SJSA1 (cell line): ENCODE measurements at regions not wholly inside any gene's neighbourhood (a gene's known extent, or its start where the extent isn't known, plus 50 kb on each side); places are given as distances from the start of the nearest gene placed in this dataset.

ENCODE experiments used
- DNase-seq, 2 experiments: peaks; one replicate each; pipeline ENCODE4 v3.0.0-alpha.2; 2015 to 2020; ENCODE audit warnings: low spot score in 2 of 2, low read depth in 1 of 2
- H3K27ac ChIP-seq: fragments of 250-450 bp; sonication (Bioruptor Pico); 2 replicates; pipeline ENCODE4 v1.5.1; 2020; ENCODE audit warnings: mild to moderate bottlenecking, moderate library complexity
- H3K27me3 ChIP-seq: fragments of 250-450 bp; sonication (Bioruptor Pico); replicated peaks from 2 replicates; pipeline ENCODE4 v1.5.1; 2020; ENCODE audit warnings: mild to moderate bottlenecking, moderate library complexity
- H3K36me3 ChIP-seq: fragments of 250-450 bp; sonication (Bioruptor Pico); 2 replicates; pipeline ENCODE4 v1.5.1; 2020; ENCODE audit warnings: mild to moderate bottlenecking
- H3K4me1 ChIP-seq: fragments of 250-450 bp; sonication (Bioruptor Pico); replicated peaks from 2 replicates; pipeline ENCODE4 v1.6.1; 2021; ENCODE audit warnings: mild to moderate bottlenecking
- H3K4me3 ChIP-seq: fragments of 250-450 bp; sonication (Bioruptor Pico); 2 replicates; pipeline ENCODE4 v1.5.1; 2020; ENCODE audit warnings: mild to moderate bottlenecking
- H3K9me3 ChIP-seq: fragments of 250-450 bp; sonication (Bioruptor Pico); replicated peaks from 2 replicates; pipeline ENCODE4 v1.5.1; 2020; ENCODE audit warnings: mild to moderate bottlenecking

GRCh38 chr11:15816260-15816871 is 540.0 kb downstream of the SOX6 start:
- H3K4me3 ChIP-seq, result no peak overlapping the region
- DNase-seq, result no peak

DNA sequence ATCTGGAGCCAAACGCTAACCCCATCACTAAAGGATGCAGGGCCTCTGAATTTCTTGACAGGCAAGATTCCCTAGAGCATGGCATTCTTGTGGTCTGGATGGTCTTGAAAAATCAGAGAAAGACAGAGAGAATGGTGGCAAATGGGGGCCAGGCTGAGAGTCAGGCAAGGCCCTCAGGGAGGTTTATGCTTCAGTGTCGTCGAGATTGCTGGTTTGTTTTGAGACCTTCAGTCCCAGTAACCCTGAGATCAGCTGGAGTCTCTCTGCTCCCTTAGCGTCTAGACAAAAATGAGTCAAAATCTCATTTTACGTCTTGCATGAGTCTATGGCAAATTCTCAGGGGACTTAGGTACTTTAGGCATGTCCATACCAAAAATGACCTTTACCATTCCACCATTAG is 539.3 kb downstream of the SOX6 start:
- Histone ChIP-seq H3K36me3 (no peaks in the 10 kb centered on the region), H3K4me3 (no peak overlapping the region), H3K9me3 (no peaks in the 10 kb centered on the region), H3K4me1 (peaks cover 24% of the 10 kb centered on the region), H3K27ac (0 out of 2 replicates have a peak overlapping the region, but pooled peaks have one; percentile 35), H3K27me3 (no peaks in the 10 kb centered on the region)
- no peak for DNase-seq

More at GRCh38 chr11:15816260-15816871, 540.0 kb downstream of the SOX6 start:
- Histone ChIP-seq H3K27me3 (no peaks in the 10 kb centered on the region), H3K9me3 (no peaks in the 10 kb centered on the region), H3K27ac (peak overlapping the region; percentile 35), H3K4me1 (peaks cover 24% of the 10 kb centered on the region), H3K36me3 (no peaks in the 10 kb centered on the region)

DNA sequence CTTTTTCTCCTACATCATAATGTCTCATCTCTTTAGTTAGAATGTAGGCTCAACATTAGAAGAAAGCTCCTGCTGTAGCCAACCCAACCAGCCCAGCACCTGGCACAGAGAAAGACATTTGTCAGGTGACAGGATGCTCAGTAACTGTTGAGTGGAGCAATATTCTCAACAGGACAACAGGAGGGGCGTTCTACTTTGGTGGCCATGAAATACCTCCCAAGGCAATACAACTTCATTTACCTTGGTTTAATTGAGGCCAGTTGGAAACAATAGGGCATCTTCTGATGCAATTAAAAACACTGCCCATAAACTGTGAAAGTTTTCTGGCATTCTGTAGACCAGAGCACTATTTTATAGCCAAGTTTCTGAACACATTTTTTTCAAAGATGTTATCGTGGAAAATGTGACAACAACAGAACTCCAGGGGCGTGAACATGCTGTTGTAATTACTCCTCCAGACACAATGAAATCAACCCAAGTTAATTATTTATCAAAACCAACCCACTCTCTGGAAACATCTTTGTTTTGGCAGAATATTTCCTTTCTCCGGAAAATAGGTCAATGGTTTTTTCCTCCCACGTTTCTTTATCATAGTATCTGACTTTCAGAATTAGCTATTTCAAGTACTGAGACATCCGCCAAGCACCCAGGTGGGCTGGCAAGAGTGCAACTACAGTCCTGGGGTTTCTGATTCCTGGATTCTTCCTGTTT is 538.1 kb downstream of the SOX6 start:
- Histone ChIP-seq H3K27ac (no peak overlapping the region), H3K4me1 (peaks cover 31% of the 10 kb centered on the region), H3K27me3 (no peaks in the 10 kb centered on the region), H3K36me3 (no peaks in the 10 kb centered on the region), H3K9me3 (no peaks in the 10 kb centered on the region), H3K4me3 (no peak overlapping the region)
- no peak for DNase-seq

GRCh38 chr11:15819679-15820286 is 536.6 kb downstream of the SOX6 start:
- H3K4me3 ChIP-seq, result no peak overlapping the region
- no peaks in the 10 kb centered on the region for H3K36me3 ChIP-seq
- no peak overlapping the region for H3K27ac ChIP-seq
- H3K9me3 ChIP-seq, result no peaks in the 10 kb centered on the region
- peaks cover 44% of the 10 kb centered on the region for H3K4me1 ChIP-seq
- DNase-seq, result peak; percentile 52 to 72
- no peaks in the 10 kb centered on the region for H3K27me3 ChIP-seq

DNA sequence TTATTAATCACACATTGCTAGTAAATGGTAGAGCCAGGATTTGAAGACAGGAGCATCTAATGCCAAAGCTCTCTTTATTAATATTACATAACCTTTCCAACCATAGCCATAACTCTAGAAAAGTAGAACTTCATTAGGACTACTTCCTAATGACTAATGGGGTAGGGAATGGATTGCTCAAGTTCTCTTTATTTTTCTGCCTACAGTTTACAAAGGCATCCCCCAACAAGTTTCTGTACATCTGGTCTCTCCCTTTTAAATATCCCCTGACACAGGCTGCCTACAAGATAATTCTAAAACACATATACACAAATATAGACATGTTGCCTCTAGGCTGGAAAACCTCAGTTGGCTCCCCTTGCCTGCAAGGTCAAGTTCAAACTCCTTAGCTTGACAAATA is 534.9 kb downstream of the SOX6 start:
- no peak overlapping the region for H3K27ac ChIP-seq
- H3K27me3 ChIP-seq, result no peaks in the 10 kb centered on the region
- H3K4me3 ChIP-seq, result no peak overlapping the region
- H3K36me3 ChIP-seq, result no peaks in the 10 kb centered on the region
- no peak for DNase-seq
- H3K9me3 ChIP-seq, result no peaks in the 10 kb centered on the region
- peaks cover 44% of the 10 kb centered on the region for H3K4me1 ChIP-seq

DNA sequence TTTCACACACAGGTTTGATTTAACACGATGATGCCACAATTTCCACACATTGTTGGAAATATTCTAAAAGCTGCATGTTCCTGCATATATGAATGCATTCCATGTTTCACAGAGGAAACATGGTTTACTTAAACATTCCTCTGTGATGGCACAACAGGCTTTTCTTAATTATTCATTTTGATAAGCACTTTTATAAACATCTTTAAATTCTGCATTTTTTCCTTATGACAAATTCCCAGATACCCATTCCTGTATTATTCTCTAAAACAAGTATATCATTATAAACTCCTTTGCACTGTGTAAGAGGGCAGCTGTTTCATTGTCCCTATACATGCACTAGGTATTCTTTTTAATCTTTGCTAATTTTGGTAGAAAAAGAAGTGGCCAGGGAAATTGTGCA is 532.3 kb downstream of the SOX6 start:
- H3K27ac ChIP-seq, result peak overlapping the region; percentile 19
- peak; percentile 26 to 70 for DNase-seq
- H3K36me3 ChIP-seq, result no peaks in the 10 kb centered on the region

DNA sequence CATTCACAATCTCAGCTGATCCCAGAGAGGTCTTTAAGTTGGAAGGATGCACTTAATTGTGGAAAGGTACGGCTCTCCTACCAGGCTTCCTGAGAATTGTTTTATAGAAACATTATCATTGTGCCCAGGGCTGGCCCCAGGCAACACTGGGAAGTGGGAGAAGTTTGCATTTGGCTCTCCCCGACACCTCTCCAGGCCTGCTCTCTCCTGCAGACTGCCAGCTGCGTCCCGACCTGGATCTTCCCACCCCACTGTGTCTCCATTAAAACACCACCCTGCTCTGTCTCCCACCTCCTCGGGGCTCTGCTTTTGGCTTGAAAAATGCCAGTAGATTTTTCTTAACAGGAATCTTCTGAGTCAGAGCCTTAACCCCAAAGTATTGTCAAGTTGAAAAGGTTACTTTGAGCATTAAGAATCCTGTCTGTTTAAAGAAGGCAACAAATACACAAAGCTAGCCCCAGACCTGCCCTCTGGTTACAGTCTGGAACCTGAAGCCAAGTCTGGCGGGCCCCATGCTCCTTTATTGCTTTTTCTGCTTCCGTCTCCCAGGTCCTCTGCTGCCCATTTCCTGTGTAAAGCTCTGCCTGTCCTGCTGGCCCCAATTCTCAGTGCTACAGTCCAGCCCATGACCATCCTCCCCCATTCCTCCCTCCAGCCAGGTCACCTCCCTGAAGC is 530.2 kb downstream of the SOX6 start:
- Histone ChIP-seq H3K9me3 (no peaks in the 10 kb centered on the region), H3K4me3 (no peak overlapping the region), H3K27me3 (no peaks in the 10 kb centered on the region), H3K36me3 (no peaks in the 10 kb centered on the region), H3K4me1 (peaks cover 47% of the 10 kb centered on the region), H3K27ac (peak overlapping the region; percentile 12)
- peak; percentile 55 to 62 for DNase-seq

More for the DNA sequence above, 532.3 kb downstream of the SOX6 start:
- H3K4me3 ChIP-seq, result no peak overlapping the region
- no peaks in the 10 kb centered on the region for H3K9me3 ChIP-seq
- peaks cover 47% of the 10 kb centered on the region for H3K4me1 ChIP-seq
- H3K27me3 ChIP-seq, result no peaks in the 10 kb centered on the region

DNA sequence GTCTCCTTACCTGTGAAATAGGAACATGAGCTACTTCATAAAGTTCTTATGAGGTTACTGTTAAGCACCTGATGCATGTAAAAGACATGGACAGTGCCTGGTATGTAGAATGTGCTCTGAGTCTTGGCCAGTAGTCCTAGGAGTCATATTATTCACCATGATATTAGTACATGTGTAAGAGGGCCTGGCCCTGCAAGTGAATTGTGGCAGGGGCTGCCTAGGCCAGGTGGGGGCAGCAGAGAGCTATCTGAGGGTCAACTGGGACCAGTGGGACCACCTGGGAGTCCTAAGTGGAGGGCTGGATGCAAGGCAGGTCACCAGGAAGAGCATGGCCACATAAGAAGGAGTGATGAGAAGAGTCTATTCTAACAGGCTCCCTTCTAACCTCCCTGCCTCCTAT is 529.5 kb downstream of the SOX6 start:
- no peaks in the 10 kb centered on the region for H3K9me3 ChIP-seq
- no peak overlapping the region for H3K4me3 ChIP-seq
- DNase-seq, result peak; percentile 52 to 74
- H3K36me3 ChIP-seq, result no peaks in the 10 kb centered on the region
- H3K27ac ChIP-seq, result peak overlapping the region; percentile 12; the same call in 1 of the 2 replicates
- no peaks in the 10 kb centered on the region for H3K27me3 ChIP-seq
- peaks cover 47% of the 10 kb centered on the region for H3K4me1 ChIP-seq

DNA sequence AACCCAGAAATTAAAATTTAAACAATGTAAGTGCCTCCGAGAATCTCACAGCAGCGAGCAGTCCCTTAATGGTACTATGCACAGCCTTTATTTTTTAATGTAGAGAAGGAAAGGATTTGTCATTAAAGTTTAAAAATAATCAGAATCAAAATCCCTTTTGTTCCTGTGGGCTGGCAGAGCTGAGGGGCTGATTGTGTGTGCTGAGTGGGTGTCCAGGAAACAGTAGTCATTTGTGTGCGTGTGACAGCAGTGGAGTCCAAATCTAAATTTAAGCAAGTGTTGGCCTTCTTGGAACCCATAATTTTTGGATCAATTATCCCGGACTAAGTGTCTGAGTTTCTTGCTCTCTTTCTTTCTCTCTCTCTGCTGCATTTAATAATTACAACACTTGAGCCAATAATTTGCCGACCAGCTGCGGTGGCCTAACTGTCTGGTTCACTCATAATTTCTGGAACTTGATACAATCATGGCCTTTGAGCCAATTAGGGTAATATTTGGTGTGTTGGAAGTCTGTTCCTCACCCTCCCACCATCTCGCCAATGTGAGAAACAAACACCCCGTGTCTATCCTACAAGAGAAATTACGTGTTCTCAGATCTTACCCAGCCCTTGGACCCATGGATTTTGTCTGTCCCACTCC is 528.0 kb downstream of the SOX6 start:
- DNase-seq, result no peak
- Histone ChIP-seq H3K36me3 (no peaks in the 10 kb centered on the region), H3K27me3 (no peaks in the 10 kb centered on the region)

GRCh38 chr11:15829312-15829711 is 527.0 kb downstream of the SOX6 start:
- H3K4me3 ChIP-seq, result no peak overlapping the region

More for the DNA sequence above, 528.0 kb downstream of the SOX6 start:
- no peak overlapping the region for H3K4me3 ChIP-seq
- H3K27ac ChIP-seq, result no peak overlapping the region
- H3K4me1 ChIP-seq, result peaks cover 40% of the 10 kb centered on the region
- no peaks in the 10 kb centered on the region for H3K9me3 ChIP-seq

DNA sequence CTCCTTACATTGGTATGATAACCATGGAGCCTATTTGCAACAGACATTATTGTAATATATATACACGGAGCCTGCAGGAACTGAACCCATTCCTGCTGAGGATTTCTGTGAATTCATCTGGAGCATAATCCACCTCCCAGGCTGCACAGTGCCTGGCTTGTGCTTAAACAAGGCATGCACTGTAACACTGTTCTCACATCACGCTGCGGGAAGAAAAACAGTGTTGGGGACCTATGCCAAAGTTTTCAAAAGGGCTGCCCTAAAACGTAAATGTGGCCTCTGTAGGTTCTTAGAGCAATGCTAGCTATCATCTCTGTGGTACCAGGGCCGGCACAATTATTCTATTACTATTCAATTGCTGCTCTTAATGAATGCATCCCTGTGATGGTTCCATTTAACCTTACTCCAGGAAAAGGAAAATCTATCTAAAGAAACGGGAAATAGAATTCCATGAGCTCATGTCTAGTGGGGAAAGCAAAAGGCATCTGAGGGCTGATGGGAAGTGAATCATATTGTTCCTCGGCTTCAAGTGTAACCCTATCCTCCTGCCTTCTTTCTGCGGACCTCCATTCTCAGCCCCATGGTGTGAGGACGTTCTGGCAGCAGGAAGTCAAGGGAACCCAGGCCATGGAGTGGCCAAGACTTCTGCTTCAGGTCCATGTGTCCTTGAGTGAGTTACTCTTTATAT is 525.5 kb downstream of the SOX6 start:
- Histone ChIP-seq H3K9me3 (no peaks in the 10 kb centered on the region), H3K27ac (no peak overlapping the region), H3K4me1 (peaks cover 16% of the 10 kb centered on the region), H3K36me3 (no peaks in the 10 kb centered on the region), H3K27me3 (no peaks in the 10 kb centered on the region), H3K4me3 (no peak overlapping the region)
- no peak for DNase-seq

More at GRCh38 chr11:15829312-15829711, 527.0 kb downstream of the SOX6 start:
- Histone ChIP-seq H3K9me3 (no peaks in the 10 kb centered on the region), H3K36me3 (no peaks in the 10 kb centered on the region), H3K27me3 (no peaks in the 10 kb centered on the region), H3K4me1 (peaks cover 31% of the 10 kb centered on the region), H3K27ac (no peak overlapping the region)
- no peak for DNase-seq

DNA sequence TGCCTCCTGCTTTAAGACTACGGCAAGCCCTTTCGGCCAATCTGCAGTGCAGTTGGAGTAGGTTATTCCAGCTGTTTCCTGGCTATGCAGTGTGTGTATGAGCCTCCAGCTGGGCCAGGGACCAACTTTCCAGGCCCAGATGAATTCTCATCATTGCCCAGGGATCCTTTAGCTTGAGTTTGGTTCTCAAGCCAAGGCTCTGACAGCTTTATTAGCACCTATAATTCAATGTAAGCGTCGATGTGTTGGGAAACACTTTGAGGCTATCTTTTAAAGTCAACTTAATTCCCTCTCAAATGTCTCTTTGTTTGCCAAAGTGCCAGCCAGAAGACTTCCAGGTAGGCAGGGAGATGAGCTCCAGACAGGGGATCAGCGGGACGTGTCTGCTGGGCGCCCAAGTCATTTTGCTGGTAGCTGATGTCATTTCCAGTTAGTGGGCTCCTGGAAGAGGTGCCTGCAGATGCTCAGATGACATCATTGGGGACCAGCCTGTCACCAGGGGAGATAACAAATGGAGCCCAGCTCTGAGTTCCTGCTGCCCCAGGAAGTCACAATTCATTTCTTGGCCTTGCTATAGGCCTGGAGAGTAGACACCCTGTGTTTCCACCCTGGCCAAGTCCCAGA is 520.4 kb downstream of the SOX6 start:
- no peaks in the 10 kb centered on the region for H3K4me1 ChIP-seq
- no peak overlapping the region for H3K27ac ChIP-seq
- no peaks in the 10 kb centered on the region for H3K27me3 ChIP-seq
- H3K9me3 ChIP-seq, result no peaks in the 10 kb centered on the region
- no peak overlapping the region for H3K4me3 ChIP-seq
- H3K36me3 ChIP-seq, result no peaks in the 10 kb centered on the region
- DNase-seq, result no peak

DNA sequence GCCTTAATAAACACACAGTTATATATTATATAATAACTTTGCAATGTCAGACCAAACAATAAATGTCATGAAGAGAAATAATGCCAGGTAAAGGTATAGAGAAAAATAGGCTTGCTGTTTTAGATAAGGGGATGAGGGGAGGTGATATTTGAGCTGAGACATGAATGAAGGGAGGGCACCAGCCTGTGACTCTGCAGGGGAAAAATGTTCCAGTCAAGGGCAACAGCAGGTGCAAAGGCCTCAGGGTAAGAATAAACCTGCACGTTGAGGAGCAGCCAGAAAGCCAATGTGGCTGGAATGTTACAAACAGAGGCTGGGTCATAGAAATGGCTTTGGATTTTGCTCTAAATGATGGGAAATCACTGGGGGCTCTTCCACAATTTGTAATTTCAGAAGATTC is 519.6 kb downstream of the SOX6 start:
- Histone ChIP-seq H3K27me3 (no peaks in the 10 kb centered on the region), H3K4me1 (no peaks in the 10 kb centered on the region), H3K9me3 (no peaks in the 10 kb centered on the region), H3K4me3 (no peak overlapping the region), H3K36me3 (no peaks in the 10 kb centered on the region), H3K27ac (no peak overlapping the region)
- no peak for DNase-seq
